Endothelial cell of umbilical vein (primary cell): ENCODE measurements at regions not wholly inside any gene's neighbourhood (a gene's known extent, or its start where the extent isn't known, plus 50 kb on each side); places are given as distances from the start of the nearest gene placed in this dataset.

Experiments
- BruUV-seq: library from RNA; stranded (reverse); fragments of 400-500 nt; replicated peaks from 2 replicates; lab custom pipeline; 2021; lab: Mats Ljungman, UMichigan
- CTCF ChIA-PET: fragments of 300-600, 350-600 bp; sonication (Branson Sonifier 250); formaldehyde crosslinking; loops from one replicate; lab custom pipeline; 2021; ENCODE audit warnings: antibody characterized with exemption, inconsistent platforms; lab: Charles Lee
- POLR2A ChIA-PET: fragments of 300-600, 350-600 bp; sonication (Branson Sonifier 250); formaldehyde crosslinking; loops from one replicate; lab custom pipeline; 2021; ENCODE audit warnings: antibody characterized with exemption, inconsistent platforms; lab: Charles Lee
- DNase-seq: peaks from one replicate; pipeline ENCODE4 v3.0.0-alpha.2; 2011; ENCODE audit warnings: low read depth, low spot score
- FAIRE-seq: peaks from 2 replicates; lab custom pipeline; 2011; peaks lifted over from hg19 to GRCh38; lab: Jason Lieb, UNC
- H2AFZ ChIP-seq: 2 replicates; pipeline ENCODE4 v1.6.0; 2012; ENCODE audit warnings: low read depth, low read length, control low read depth, inconsistent platforms
- H3K27ac ChIP-seq: 2 replicates; pipeline ENCODE4 v1.5.1; 2011; ENCODE audit warnings: low read depth, mild to moderate bottlenecking, control low read depth, low read length, moderate library complexity; ENCODE audit not compliant: insufficient read depth
- H3K27me3 ChIP-seq, 2 experiments: 2 replicates each; pipeline versions ENCODE4 v1.6.0 to v1.6.1; 2011; ENCODE audit warnings: low read length in 2 of 2, mixed read lengths in 1 of 2; ENCODE audit not compliant: control insufficient read depth in 2 of 2, insufficient read depth in 2 of 2
- H3K36me3 ChIP-seq, 2 experiments: 2 replicates in 1 of 2; 3 replicates in 1 of 2; pipeline ENCODE4 v1.5.1; 2011; ENCODE audit warnings: low read length in 2 of 2, mild to moderate bottlenecking in 1 of 2, moderate library complexity in 1 of 2; ENCODE audit not compliant: control insufficient read depth in 2 of 2, insufficient read depth in 2 of 2; ENCODE audit errors: extremely low read depth in 1 of 2
- H3K4me1 ChIP-seq: 3 replicates; pipeline ENCODE4 v1.5.1; 2011; ENCODE audit warnings: mild to moderate bottlenecking, low read length; ENCODE audit not compliant: control insufficient read depth, insufficient read depth; ENCODE audit errors: extremely low read depth
- H3K4me2 ChIP-seq: 2 replicates; pipeline ENCODE4 v1.6.1; 2011; ENCODE audit warnings: low read length, control low read depth, mixed read lengths; ENCODE audit not compliant: insufficient read depth
- H3K4me3 ChIP-seq, 3 experiments: fragments of 200-600 bp in 1 of 3; sonication (generic), shearing (Covaris generic) in 1 of 3; replicated peaks in 1 of 3; 2 replicates each; pipeline ENCODE4 v1.5.1; 2011 to 2016; ENCODE audit warnings: control low read depth in 3 of 3, low read length in 3 of 3, mild to moderate bottlenecking in 2 of 3, inconsistent platforms in 1 of 3, low read depth in 1 of 3, moderate library complexity in 1 of 3; ENCODE audit not compliant: insufficient read depth in 1 of 3
- H3K79me2 ChIP-seq: 2 replicates; pipeline ENCODE4 v1.6.0; 2012; ENCODE audit warnings: low read length, inconsistent platforms; ENCODE audit not compliant: control insufficient read depth, insufficient read depth
- H3K9ac ChIP-seq: replicated peaks from 2 replicates; pipeline ENCODE3; 2011; ENCODE audit warnings: low read length, control low read depth; ENCODE audit not compliant: insufficient read depth; ENCODE audit errors: extremely low read depth
- H3K9me1 ChIP-seq: replicated peaks from 3 replicates; pipeline ENCODE4 v1.6.0; 2011; ENCODE audit warnings: mild to moderate bottlenecking, low read length; ENCODE audit not compliant: control insufficient read depth, insufficient read depth; ENCODE audit errors: extremely low read depth
- H3K9me3 ChIP-seq: replicated peaks from 2 replicates; pipeline ENCODE4 v1.5.1; 2012; ENCODE audit warnings: low read length, inconsistent platforms; ENCODE audit not compliant: control insufficient read depth, insufficient read depth
- H4K20me1 ChIP-seq: replicated peaks from 2 replicates; pipeline ENCODE3; 2011; ENCODE audit warnings: mild to moderate bottlenecking, low read length; ENCODE audit not compliant: control insufficient read depth, insufficient read depth; ENCODE audit errors: extremely low read depth
- EZH2 ChIP-seq: IDR thresholded peaks from 2 replicates; pipeline ENCODE4 v1.6.1; 2012; ENCODE audit warnings: borderline replicate concordance, low read depth, mild to moderate bottlenecking, moderate library complexity, low read length, inconsistent platforms; ENCODE audit not compliant: severe bottlenecking
- FOS ChIP-seq: IDR thresholded peaks from 2 replicates; pipeline ENCODE4 v1.6.1; 2011; ENCODE audit warnings: mild to moderate bottlenecking, low read length, moderate library complexity, borderline replicate concordance; ENCODE audit not compliant: insufficient read depth
- GATA2 ChIP-seq: IDR thresholded peaks from 2 replicates; pipeline ENCODE4 v1.7.0; 2011; ENCODE audit warnings: low read depth, mild to moderate bottlenecking, moderate library complexity, mixed read lengths, low read length; ENCODE audit not compliant: insufficient read length, insufficient read depth
- JUN ChIP-seq: IDR thresholded peaks from 2 replicates; pipeline ENCODE4 v1.6.1; 2011; ENCODE audit warnings: borderline replicate concordance, low read depth; ENCODE audit not compliant: insufficient read length, insufficient read depth
- MYC ChIP-seq: IDR thresholded peaks from one replicate; pipeline ENCODE4 v1.6.1; 2011; ENCODE audit warnings: mild to moderate bottlenecking, low read depth, low read length
- POLR2A ChIP-seq: IDR thresholded peaks from 2 replicates; pipeline ENCODE4 v1.6.1; 2012; ENCODE audit warnings: low read depth, mild to moderate bottlenecking, control low read depth, low read length
- POLR2AphosphoS5 ChIP-seq: IDR thresholded peaks from 2 replicates; pipeline ENCODE4 v1.6.1; 2012; ENCODE audit warnings: low read depth, mild to moderate bottlenecking, control low read depth, low read length, moderate library complexity; ENCODE audit not compliant: insufficient read depth
- dilution Hi-C: fragments of 300-500 bp; cut with MboI; formaldehyde crosslinking; loops from one replicate; pipeline ENCODE4 v1.15.0; 2019; ENCODE audit warnings: low sequenced_read_pairs; ENCODE audit not compliant: extremely low pct_ligation_motif_present
- intact Hi-C: fragments of 100-400 bp; cut with micrococcal nuclease; formaldehyde crosslinking; loops from one replicate; pipeline ENCODE4 v1.10.0; 2022
- TF ChIP-seq, protein P1 (sequence below), 2 donors: IDR thresholded peaks; 1 replicate in 1 of 2; 2 replicates in 1 of 2; pipeline ENCODE4 v1.5.1; 2011; ENCODE audit warnings: low read length in 2 of 2, mild to moderate bottlenecking in 2 of 2, moderate library complexity in 2 of 2, control low read depth in 1 of 2, inconsistent platforms in 1 of 2, low read depth in 1 of 2; ENCODE audit not compliant: insufficient read depth in 1 of 2; ENCODE audit errors: extremely low read depth in 1 of 2
- TF ChIP-seq, protein P2 (sequence below): IDR thresholded peaks from 2 replicates; pipeline ENCODE4 v1.6.1; 2011; ENCODE audit not compliant: insufficient read depth, insufficient read length

DNA sequence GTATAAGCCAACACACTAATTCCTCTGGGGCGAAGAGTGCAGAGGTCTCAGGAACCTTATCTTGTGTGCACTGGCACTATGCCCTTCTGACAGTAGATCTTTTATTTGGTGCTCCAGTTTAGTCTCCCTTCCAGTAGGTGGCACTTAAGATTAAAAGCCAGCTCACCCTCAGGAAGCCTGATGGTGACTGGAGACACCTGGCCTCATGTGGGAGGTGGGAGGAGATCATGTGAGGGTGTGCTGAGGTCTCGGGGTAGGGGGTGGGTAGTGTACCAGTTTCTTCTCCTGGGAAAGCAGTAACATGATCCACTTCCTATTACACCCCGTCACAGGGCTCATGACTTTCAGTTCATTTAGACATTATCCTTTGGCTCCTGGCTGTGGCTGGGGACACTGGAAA is 654.9 kb downstream of the ADCYAP1 start:
- no peak for TF ChIP-seq POLR2AphosphoS5
- TF ChIP-seq EZH2 = no peak
- no peak for TF ChIP-seq MYC
- no peak for TF ChIP-seq FOS
- TF ChIP-seq POLR2A = no peak
- TF ChIP-seq, protein P1, sequence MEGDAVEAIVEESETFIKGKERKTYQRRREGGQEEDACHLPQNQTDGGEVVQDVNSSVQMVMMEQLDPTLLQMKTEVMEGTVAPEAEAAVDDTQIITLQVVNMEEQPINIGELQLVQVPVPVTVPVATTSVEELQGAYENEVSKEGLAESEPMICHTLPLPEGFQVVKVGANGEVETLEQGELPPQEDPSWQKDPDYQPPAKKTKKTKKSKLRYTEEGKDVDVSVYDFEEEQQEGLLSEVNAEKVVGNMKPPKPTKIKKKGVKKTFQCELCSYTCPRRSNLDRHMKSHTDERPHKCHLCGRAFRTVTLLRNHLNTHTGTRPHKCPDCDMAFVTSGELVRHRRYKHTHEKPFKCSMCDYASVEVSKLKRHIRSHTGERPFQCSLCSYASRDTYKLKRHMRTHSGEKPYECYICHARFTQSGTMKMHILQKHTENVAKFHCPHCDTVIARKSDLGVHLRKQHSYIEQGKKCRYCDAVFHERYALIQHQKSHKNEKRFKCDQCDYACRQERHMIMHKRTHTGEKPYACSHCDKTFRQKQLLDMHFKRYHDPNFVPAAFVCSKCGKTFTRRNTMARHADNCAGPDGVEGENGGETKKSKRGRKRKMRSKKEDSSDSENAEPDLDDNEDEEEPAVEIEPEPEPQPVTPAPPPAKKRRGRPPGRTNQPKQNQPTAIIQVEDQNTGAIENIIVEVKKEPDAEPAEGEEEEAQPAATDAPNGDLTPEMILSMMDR (IDR thresholded peaks at IDR 0.05; ENCODE audit: extremely low read depth in 1 of 2, insufficient read depth in 1 of 2, low read depth in 1 of 2, low read length in 2 of 2) = no peak
- TF ChIP-seq JUN = no peak
- TF ChIP-seq, protein P2, sequence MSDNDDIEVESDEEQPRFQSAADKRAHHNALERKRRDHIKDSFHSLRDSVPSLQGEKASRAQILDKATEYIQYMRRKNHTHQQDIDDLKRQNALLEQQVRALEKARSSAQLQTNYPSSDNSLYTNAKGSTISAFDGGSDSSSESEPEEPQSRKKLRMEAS = no peak
- TF ChIP-seq GATA2 = no peak
- Histone ChIP-seq H3K9ac (no peak overlapping the region), H3K4me2 (no peak overlapping the region), H4K20me1 (no peaks in the 10 kb centered on the region), H3K79me2 (no peaks in the 10 kb centered on the region), H3K27ac (no peak overlapping the region), H3K9me3 (no peaks in the 10 kb centered on the region), H3K9me1 (no peaks in the 10 kb centered on the region), H3K27me3 (no peaks in the 10 kb centered on the region), H3K36me3 (no peaks in the 10 kb centered on the region), H2AFZ (no peak overlapping the region), H3K4me3 (no peak overlapping the region), H3K4me1 (no peaks in the 10 kb centered on the region)
- BruUV-seq = no TSS peak
- dilution Hi-C loops (no loop called here), intact Hi-C loops (no loop called here)
- DNase-seq = no peak
- FAIRE-seq = no peak
- CTCF ChIA-PET = no interaction called here
- POLR2A ChIA-PET = no interaction called here
